PC-9 (cell line): ENCODE measurements at regions not wholly inside any gene's neighbourhood (a gene's known extent, or its start where the extent isn't known, plus 50 kb on each side); places are given as distances from the start of the nearest gene placed in this dataset.

Experiments
- BruUV-seq: library from RNA; stranded (reverse); fragments of 400-500 nt; replicated peaks from 2 replicates; lab custom pipeline; 2021; lab: Mats Ljungman, UMichigan
- CTCF ChIA-PET: fragments of 300-600 bp; sonication (Branson Sonifier 250); formaldehyde crosslinking; loops from one replicate; lab custom pipeline; 2022; ENCODE audit warnings: antibody characterized with exemption; lab: Charles Lee
- POLR2A ChIA-PET: fragments of 300-600 bp; sonication (Branson Sonifier 250); formaldehyde crosslinking; loops from one replicate; lab custom pipeline; 2022; ENCODE audit warnings: antibody characterized with exemption; ENCODE audit not compliant: unreplicated experiment; lab: Charles Lee
- DNase-seq, 2 experiments: peaks; one replicate each; pipeline versions ENCODE4 v3.0.0 to v3.0.0-alpha.2; 2015 to 2022; ENCODE audit warnings: mixed read lengths in 1 of 2
- H2AFZ ChIP-seq: fragments of 200-600 bp; sonication (generic); 2 replicates; pipeline ENCODE4 v1.8.1; 2017; ENCODE audit warnings: antibody characterized with exemption
- H3F3A ChIP-seq: fragments of 200-600 bp; sonication (generic); 2 replicates; pipeline ENCODE4 v1.8.1; 2017; ENCODE audit warnings: antibody characterized with exemption, mild to moderate bottlenecking, low read depth; ENCODE audit not compliant: insufficient read depth
- H3K27ac ChIP-seq: fragments of 200-600 bp; sonication (generic); 2 replicates; pipeline ENCODE4 v1.6.1; 2016; ENCODE audit warnings: mixed run types
- H3K27me3 ChIP-seq: fragments of 200-600 bp; sonication (generic); 2 replicates; pipeline ENCODE4 v1.6.1; 2016; ENCODE audit warnings: low read depth, mixed run types; ENCODE audit not compliant: insufficient read depth
- H3K36me3 ChIP-seq: fragments of 200-600 bp; sonication (generic); 2 replicates; pipeline ENCODE4 v1.6.1; 2016; ENCODE audit warnings: low read depth, mixed run types
- H3K4me1 ChIP-seq: fragments of 200-600 bp; sonication (generic); replicated peaks from 2 replicates; pipeline ENCODE4 v1.6.1; 2016; ENCODE audit warnings: mixed run types; ENCODE audit not compliant: insufficient read depth
- H3K4me2 ChIP-seq: fragments of 200-600 bp; sonication (generic); 2 replicates; pipeline ENCODE4 v1.6.1; 2017; ENCODE audit warnings: mixed run types
- H3K4me3 ChIP-seq: fragments of 200-600 bp; sonication (generic); 2 replicates; pipeline ENCODE4 v1.6.1; 2016; ENCODE audit warnings: mixed run types
- H3K79me2 ChIP-seq: fragments of 200-600 bp; sonication (generic); 2 replicates; pipeline ENCODE4 v1.6.1; 2017; ENCODE audit warnings: low read depth, mixed run types
- H3K9me2 ChIP-seq: fragments of 200-600 bp; sonication (generic); 2 replicates; pipeline ENCODE4 v1.8.1; 2017; ENCODE audit warnings: mild to moderate bottlenecking; ENCODE audit not compliant: insufficient read depth
- H3K9me3 ChIP-seq: fragments of 200-600 bp; sonication (generic); 2 replicates; pipeline ENCODE4 v1.8.1; 2016; ENCODE audit warnings: low read depth; ENCODE audit not compliant: insufficient read depth
- H4K20me1 ChIP-seq: fragments of 200-600 bp; sonication (generic); 2 replicates; pipeline ENCODE4 v1.8.1; 2017; ENCODE audit not compliant: insufficient read depth
- CTCF ChIP-seq: fragments of 200-600 bp; sonication (generic); conservative IDR thresholded peaks from 2 replicates; pipeline ENCODE4 v1.6.1; 2017; ENCODE audit warnings: mixed run types, antibody characterized with exemption, mild to moderate bottlenecking, moderate library complexity
- EZH2 ChIP-seq: fragments of 200-600 bp; sonication (generic); IDR thresholded peaks from 2 replicates; pipeline ENCODE4 v1.8.0; 2017; ENCODE audit warnings: antibody characterized with exemption, low read depth
- intact Hi-C: fragments of 100-400 bp; cut with micrococcal nuclease; formaldehyde crosslinking; loops from one replicate; pipeline ENCODE4 v1.10.0; 2022; ENCODE audit not compliant: unreplicated experiment

GRCh38 chr11:109019342-109019936 lies 354.6 kb downstream of the DDX10 start:
- no peaks in the 10 kb centered on the region; the same call in 1 of the 2 replicates for H3K4me1 ChIP-seq
- no peaks in the 10 kb centered on the region for H3K9me3 ChIP-seq
- H3K4me3 ChIP-seq = no peak overlapping the region
- H3K9me2 ChIP-seq = peaks cover 4% of the 10 kb centered on the region; the same call in 1 of the 2 replicates
- H3F3A ChIP-seq = no peaks in the 10 kb centered on the region
- intact Hi-C loops = no loop called here
- H3K36me3 ChIP-seq = no peaks in the 10 kb centered on the region
- no peaks in the 10 kb centered on the region for H3K27me3 ChIP-seq
- no peaks in the 10 kb centered on the region for H3K79me2 ChIP-seq
- TF ChIP-seq EZH2 (no peak), CTCF (no peak)
- POLR2A ChIA-PET = no interaction called here
- no TSS peak for BruUV-seq
- H3K4me2 ChIP-seq = no peak overlapping the region
- no peaks in the 10 kb centered on the region for H4K20me1 ChIP-seq
- DNase-seq = no peak
- CTCF ChIA-PET = no interaction called here
- no peak overlapping the region for H3K27ac ChIP-seq
- H2AFZ ChIP-seq = no peak overlapping the region

- H3K4me1 ChIP-seq = no peaks in the 10 kb centered on the region
- no TSS peak for BruUV-seq
- TF ChIP-seq EZH2 (no peak), CTCF (no peak)
- no peaks in the 10 kb centered on the region for H3K27me3 ChIP-seq
- DNase-seq = no peak
- H3K4me2 ChIP-seq = no peak overlapping the region
- H3F3A ChIP-seq = no peaks in the 10 kb centered on the region
- no peak overlapping the region for H2AFZ ChIP-seq
- ChIA-PET POLR2A (no interaction called here), CTCF (no interaction called here)
- no peak overlapping the region for H3K27ac ChIP-seq
- H3K36me3 ChIP-seq = no peaks in the 10 kb centered on the region
- no peaks in the 10 kb centered on the region for H3K9me3 ChIP-seq
- no peaks in the 10 kb centered on the region for H3K79me2 ChIP-seq
- intact Hi-C loops = no loop called here
- no peak overlapping the region for H3K4me3 ChIP-seq
- H3K9me2 ChIP-seq = peaks cover 4% of the 10 kb centered on the region; the same call in 1 of the 2 replicates
- H4K20me1 ChIP-seq = no peaks in the 10 kb centered on the region
Observed at GRCh38 chr11:109023036-109023435, 358.2 kb downstream of the DDX10 start.

- no peaks in the 10 kb centered on the region for H3K9me3 ChIP-seq
Observed at GRCh38 chr11:109026891-109027489, 362.1 kb downstream of the DDX10 start.

More at GRCh38 chr11:109026891-109027489, 362.1 kb downstream of the DDX10 start:
- no peaks in the 10 kb centered on the region for H3K36me3 ChIP-seq
- H3K27me3 ChIP-seq = no peaks in the 10 kb centered on the region
- no peaks in the 10 kb centered on the region for H3K4me1 ChIP-seq
- H3K9me2 ChIP-seq = peaks cover 4% of the 10 kb centered on the region; the same call in 1 of the 2 replicates
- H3K27ac ChIP-seq = no peak overlapping the region
- no peaks in the 10 kb centered on the region for H3F3A ChIP-seq
- no TSS peak for BruUV-seq
- H3K4me2 ChIP-seq = no peak overlapping the region
- H3K79me2 ChIP-seq = no peaks in the 10 kb centered on the region
- H2AFZ ChIP-seq = no peak overlapping the region
- DNase-seq = no peak
- H4K20me1 ChIP-seq = no peaks in the 10 kb centered on the region
- ChIA-PET POLR2A (no interaction called here), CTCF (no interaction called here)
- intact Hi-C loops = no loop called here
- TF ChIP-seq EZH2 (no peak), CTCF (no peak)
- H3K4me3 ChIP-seq = no peak overlapping the region
